ENCODE measurements at regions not wholly inside any gene's neighbourhood (a gene's known extent, or its start where the extent isn't known, plus 50 kb on each side); places are given as distances from the start of the nearest gene placed in this dataset.

DNA sequence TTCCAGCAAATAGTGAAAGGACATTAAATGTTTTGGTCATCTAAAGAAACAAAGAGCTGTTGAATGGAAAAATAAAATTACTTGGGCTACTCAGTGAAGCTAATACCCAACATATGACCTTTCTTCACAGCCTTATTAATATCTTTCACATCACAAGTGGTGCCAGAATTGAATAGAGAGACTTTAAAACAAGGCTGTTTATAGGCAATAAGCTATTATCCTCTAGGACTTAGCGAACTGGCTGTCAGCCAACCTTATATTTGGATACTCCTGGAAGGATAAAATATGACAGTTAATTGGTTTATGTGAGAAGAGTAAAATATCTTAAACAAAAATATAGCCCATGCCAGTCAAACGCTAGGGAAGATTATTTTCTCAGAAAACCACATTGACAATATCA is 225.5 kb upstream of the BLID start:
- no peaks in the 10 kb centered on the region for H3K27me3 ChIP-seq (ENCODE audit: control insufficient read depth in 4 of 4, insufficient read depth in 4 of 4, low read length in 3 of 4)
- TF ChIP-seq GABPA (IDR thresholded peaks at IDR 0.05 in 1 of 2, conservative IDR thresholded peaks at IDR 0.05 in 1 of 2): no peak
- TF ChIP-seq, protein P1, sequence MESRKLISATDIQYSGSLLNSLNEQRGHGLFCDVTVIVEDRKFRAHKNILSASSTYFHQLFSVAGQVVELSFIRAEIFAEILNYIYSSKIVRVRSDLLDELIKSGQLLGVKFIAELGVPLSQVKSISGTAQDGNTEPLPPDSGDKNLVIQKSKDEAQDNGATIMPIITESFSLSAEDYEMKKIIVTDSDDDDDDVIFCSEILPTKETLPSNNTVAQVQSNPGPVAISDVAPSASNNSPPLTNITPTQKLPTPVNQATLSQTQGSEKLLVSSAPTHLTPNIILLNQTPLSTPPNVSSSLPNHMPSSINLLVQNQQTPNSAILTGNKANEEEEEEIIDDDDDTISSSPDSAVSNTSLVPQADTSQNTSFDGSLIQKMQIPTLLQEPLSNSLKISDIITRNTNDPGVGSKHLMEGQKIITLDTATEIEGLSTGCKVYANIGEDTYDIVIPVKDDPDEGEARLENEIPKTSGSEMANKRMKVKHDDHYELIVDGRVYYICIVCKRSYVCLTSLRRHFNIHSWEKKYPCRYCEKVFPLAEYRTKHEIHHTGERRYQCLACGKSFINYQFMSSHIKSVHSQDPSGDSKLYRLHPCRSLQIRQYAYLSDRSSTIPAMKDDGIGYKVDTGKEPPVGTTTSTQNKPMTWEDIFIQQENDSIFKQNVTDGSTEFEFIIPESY (IDR thresholded peaks at IDR 0.05): no peak
- no peak for TF ChIP-seq NR2F2 (IDR thresholded peaks at IDR 0.05)
- DNase-seq (ENCODE audit: low spot score): no peak
- H3K4me3 ChIP-seq (ENCODE audit: low read depth in 1 of 3, low read length in 3 of 3): no peak overlapping the region
- H3K36me3 ChIP-seq (ENCODE audit: control insufficient read depth in 4 of 4, insufficient read depth in 3 of 4, low read depth in 1 of 4, low read length in 3 of 4): no peaks in the 10 kb centered on the region
- H3K27ac ChIP-seq (ENCODE audit: low read depth in 1 of 2, low read length in 2 of 2): no peak overlapping the region
- no peak overlapping the region for H3K9ac ChIP-seq (ENCODE audit: low read depth in 1 of 2, low read length in 2 of 2)
- H3K9me3 ChIP-seq (ENCODE audit: control insufficient read depth in 4 of 4, low read length in 3 of 4): no peaks in the 10 kb centered on the region
- 86% methylated on average over 2 of the region's 2 CpGs for WGBS
- peaks cover 0 to 10% (median 1%) of the 10 kb centered on the region in 4 donors for H3K4me1 ChIP-seq (ENCODE audit: control insufficient read depth in 4 of 4, insufficient read depth in 4 of 4, low read length in 3 of 4)

GRCh38 chr11:122340607-122341290 is 224.7 kb upstream of the BLID start:
- WGBS: 47% methylated on average over 3 of the region's 3 CpGs
- Histone ChIP-seq H3K27ac (ENCODE audit: low read depth in 1 of 2, low read length in 2 of 2) (no peak overlapping the region), H3K27me3 (ENCODE audit: control insufficient read depth in 4 of 4, insufficient read depth in 4 of 4, low read length in 3 of 4) (no peaks in the 10 kb centered on the region), H3K9ac (ENCODE audit: low read depth in 1 of 2, low read length in 2 of 2) (no peak overlapping the region), H3K4me1 (ENCODE audit: control insufficient read depth in 4 of 4, insufficient read depth in 4 of 4, low read length in 3 of 4) (peaks cover 0 to 10% (median 1%) of the 10 kb centered on the region in 4 donors), H3K4me3 (ENCODE audit: low read depth in 1 of 3, low read length in 3 of 3) (no peak overlapping the region), H3K36me3 (ENCODE audit: control insufficient read depth in 4 of 4, insufficient read depth in 3 of 4, low read depth in 1 of 4, low read length in 3 of 4) (no peaks in the 10 kb centered on the region), H3K9me3 (ENCODE audit: control insufficient read depth in 4 of 4, low read length in 3 of 4) (no peaks in the 10 kb centered on the region)
- TF ChIP-seq FOXA2 (IDR thresholded peaks at IDR 0.05) (no peak), EGR1 (IDR thresholded peaks at IDR 0.05; ENCODE audit: low read depth in 2 of 2) (no peak), GABPA (IDR thresholded peaks at IDR 0.05 in 1 of 2, conservative IDR thresholded peaks at IDR 0.05 in 1 of 2) (no peak), RAD21 (IDR thresholded peaks at IDR 0.05) (no peak), RXRA (IDR thresholded peaks at IDR 0.05) (no peak), TAF1 (conservative IDR thresholded peaks at IDR 0.05) (no peak), NR2F2 (IDR thresholded peaks at IDR 0.05) (no peak), HNF4A (conservative IDR thresholded peaks at IDR 0.05) (no peak)
- TF ChIP-seq, protein P2, sequence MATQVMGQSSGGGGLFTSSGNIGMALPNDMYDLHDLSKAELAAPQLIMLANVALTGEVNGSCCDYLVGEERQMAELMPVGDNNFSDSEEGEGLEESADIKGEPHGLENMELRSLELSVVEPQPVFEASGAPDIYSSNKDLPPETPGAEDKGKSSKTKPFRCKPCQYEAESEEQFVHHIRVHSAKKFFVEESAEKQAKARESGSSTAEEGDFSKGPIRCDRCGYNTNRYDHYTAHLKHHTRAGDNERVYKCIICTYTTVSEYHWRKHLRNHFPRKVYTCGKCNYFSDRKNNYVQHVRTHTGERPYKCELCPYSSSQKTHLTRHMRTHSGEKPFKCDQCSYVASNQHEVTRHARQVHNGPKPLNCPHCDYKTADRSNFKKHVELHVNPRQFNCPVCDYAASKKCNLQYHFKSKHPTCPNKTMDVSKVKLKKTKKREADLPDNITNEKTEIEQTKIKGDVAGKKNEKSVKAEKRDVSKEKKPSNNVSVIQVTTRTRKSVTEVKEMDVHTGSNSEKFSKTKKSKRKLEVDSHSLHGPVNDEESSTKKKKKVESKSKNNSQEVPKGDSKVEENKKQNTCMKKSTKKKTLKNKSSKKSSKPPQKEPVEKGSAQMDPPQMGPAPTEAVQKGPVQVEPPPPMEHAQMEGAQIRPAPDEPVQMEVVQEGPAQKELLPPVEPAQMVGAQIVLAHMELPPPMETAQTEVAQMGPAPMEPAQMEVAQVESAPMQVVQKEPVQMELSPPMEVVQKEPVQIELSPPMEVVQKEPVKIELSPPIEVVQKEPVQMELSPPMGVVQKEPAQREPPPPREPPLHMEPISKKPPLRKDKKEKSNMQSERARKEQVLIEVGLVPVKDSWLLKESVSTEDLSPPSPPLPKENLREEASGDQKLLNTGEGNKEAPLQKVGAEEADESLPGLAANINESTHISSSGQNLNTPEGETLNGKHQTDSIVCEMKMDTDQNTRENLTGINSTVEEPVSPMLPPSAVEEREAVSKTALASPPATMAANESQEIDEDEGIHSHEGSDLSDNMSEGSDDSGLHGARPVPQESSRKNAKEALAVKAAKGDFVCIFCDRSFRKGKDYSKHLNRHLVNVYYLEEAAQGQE (IDR thresholded peaks at IDR 0.05): no peak
- TF ChIP-seq, protein P1 (IDR thresholded peaks at IDR 0.05): no peak
- TF ChIP-seq, protein P3, sequence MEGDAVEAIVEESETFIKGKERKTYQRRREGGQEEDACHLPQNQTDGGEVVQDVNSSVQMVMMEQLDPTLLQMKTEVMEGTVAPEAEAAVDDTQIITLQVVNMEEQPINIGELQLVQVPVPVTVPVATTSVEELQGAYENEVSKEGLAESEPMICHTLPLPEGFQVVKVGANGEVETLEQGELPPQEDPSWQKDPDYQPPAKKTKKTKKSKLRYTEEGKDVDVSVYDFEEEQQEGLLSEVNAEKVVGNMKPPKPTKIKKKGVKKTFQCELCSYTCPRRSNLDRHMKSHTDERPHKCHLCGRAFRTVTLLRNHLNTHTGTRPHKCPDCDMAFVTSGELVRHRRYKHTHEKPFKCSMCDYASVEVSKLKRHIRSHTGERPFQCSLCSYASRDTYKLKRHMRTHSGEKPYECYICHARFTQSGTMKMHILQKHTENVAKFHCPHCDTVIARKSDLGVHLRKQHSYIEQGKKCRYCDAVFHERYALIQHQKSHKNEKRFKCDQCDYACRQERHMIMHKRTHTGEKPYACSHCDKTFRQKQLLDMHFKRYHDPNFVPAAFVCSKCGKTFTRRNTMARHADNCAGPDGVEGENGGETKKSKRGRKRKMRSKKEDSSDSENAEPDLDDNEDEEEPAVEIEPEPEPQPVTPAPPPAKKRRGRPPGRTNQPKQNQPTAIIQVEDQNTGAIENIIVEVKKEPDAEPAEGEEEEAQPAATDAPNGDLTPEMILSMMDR (IDR thresholded peaks at IDR 0.05; ENCODE audit: low read depth, low read length, missing input control): no peak
- no peak for DNase-seq (ENCODE audit: low spot score)
